DND-41 (cell line): ENCODE measurements at regions not wholly inside any gene's neighbourhood (a gene's known extent, or its start where the extent isn't known, plus 50 kb on each side); places are given as distances from the start of the nearest gene placed in this dataset.

ENCODE experiments used
- ATAC-seq: fragments of 200-7000 bp; cut with Tn5 transposase; 3 replicates; pipeline ENCODE4 v1.9.1; 2021; ENCODE audit warnings: low read depth; ENCODE audit not compliant: insufficient read depth
- DNase-seq: peaks from one replicate; pipeline ENCODE4 v3.0.0-alpha.2; 2020
- H2AFZ ChIP-seq: 2 replicates; pipeline ENCODE4 v1.6.0; 2012; ENCODE audit warnings: low read depth, low read length
- H3K27ac ChIP-seq: 2 replicates; pipeline ENCODE4 v1.5.1; 2012; ENCODE audit warnings: low read length, inconsistent platforms
- H3K27me3 ChIP-seq: fragments of 200-600 bp; sonication (generic); 2 replicates; pipeline ENCODE4 v1.6.0; 2012; ENCODE audit warnings: low read length, mild to moderate bottlenecking, inconsistent platforms; ENCODE audit not compliant: insufficient read depth, poor library complexity
- H3K36me3 ChIP-seq: 2 replicates; pipeline ENCODE4 v1.5.1; 2012; ENCODE audit warnings: low read length, inconsistent platforms; ENCODE audit not compliant: insufficient read depth
- H3K4me1 ChIP-seq: 2 replicates; pipeline ENCODE4 v1.5.1; 2012; ENCODE audit warnings: mild to moderate bottlenecking, low read length; ENCODE audit not compliant: insufficient read depth
- H3K4me2 ChIP-seq: 2 replicates; pipeline ENCODE4 v1.6.0; 2012; ENCODE audit warnings: mild to moderate bottlenecking, moderate library complexity, low read length, inconsistent platforms; ENCODE audit not compliant: insufficient read depth
- H3K4me3 ChIP-seq, 2 experiments: fragments of 200-600 bp in 1 of 2; shearing (Covaris generic) in 1 of 2; 2 replicates each; pipeline ENCODE4 v1.5.1; 2012 to 2016; ENCODE audit warnings: inconsistent platforms in 2 of 2, low read length in 2 of 2, mild to moderate bottlenecking in 2 of 2, low read depth in 1 of 2, moderate library complexity in 1 of 2
- H3K79me2 ChIP-seq: 2 replicates; pipeline ENCODE4 v1.6.0; 2012; ENCODE audit warnings: low read length, inconsistent platforms; ENCODE audit not compliant: insufficient read depth
- H3K9ac ChIP-seq: 2 replicates; pipeline ENCODE4 v1.6.0; 2012; ENCODE audit warnings: low read depth, mild to moderate bottlenecking, inconsistent platforms, low read length, moderate library complexity
- H3K9me3 ChIP-seq: 2 replicates; pipeline ENCODE4 v1.5.1; 2012; ENCODE audit warnings: low read length, moderate library complexity, mild to moderate bottlenecking, inconsistent platforms; ENCODE audit not compliant: insufficient read depth, severe bottlenecking
- H4K20me1 ChIP-seq: 2 replicates; pipeline ENCODE4 v1.6.0; 2012; ENCODE audit warnings: low read length; ENCODE audit not compliant: insufficient read depth
- EZH2 ChIP-seq: IDR thresholded peaks from 3 replicates; pipeline ENCODE4 v1.6.1; 2012; ENCODE audit warnings: borderline replicate concordance, low read depth, mild to moderate bottlenecking, moderate library complexity, low read length, inconsistent platforms; ENCODE audit not compliant: severe bottlenecking
- TF ChIP-seq, protein P1 (sequence below): IDR thresholded peaks from 2 replicates; pipeline ENCODE4 v1.5.1; 2012; ENCODE audit warnings: borderline replicate concordance, low read length, moderate library complexity, mild to moderate bottlenecking; ENCODE audit not compliant: poor library complexity, severe bottlenecking; ENCODE audit errors: extremely low read depth

DNA sequence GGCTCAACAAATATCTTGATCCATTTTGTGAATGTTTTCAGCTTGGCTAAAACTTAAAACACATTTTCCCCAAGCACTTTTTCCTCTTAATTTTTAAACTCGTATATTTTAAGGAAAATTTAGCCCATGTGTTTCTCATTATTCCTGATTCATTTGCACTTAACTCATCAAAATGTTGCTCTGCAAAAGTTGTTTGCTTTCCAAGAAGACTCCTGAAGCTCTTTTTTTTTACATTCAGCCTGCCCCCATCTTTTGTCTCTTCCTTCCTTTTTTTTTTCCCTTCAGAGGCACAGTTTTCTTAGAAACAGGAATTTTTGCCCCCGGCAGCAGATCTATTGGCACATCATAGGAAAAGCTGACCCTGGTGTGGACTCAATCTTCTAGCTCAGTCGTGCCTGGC lies 155.0 kb upstream of the SALL1 start:
- H3K4me1 ChIP-seq, result no peaks in the 10 kb centered on the region
- no peak for TF ChIP-seq EZH2
- TF ChIP-seq, protein P1, sequence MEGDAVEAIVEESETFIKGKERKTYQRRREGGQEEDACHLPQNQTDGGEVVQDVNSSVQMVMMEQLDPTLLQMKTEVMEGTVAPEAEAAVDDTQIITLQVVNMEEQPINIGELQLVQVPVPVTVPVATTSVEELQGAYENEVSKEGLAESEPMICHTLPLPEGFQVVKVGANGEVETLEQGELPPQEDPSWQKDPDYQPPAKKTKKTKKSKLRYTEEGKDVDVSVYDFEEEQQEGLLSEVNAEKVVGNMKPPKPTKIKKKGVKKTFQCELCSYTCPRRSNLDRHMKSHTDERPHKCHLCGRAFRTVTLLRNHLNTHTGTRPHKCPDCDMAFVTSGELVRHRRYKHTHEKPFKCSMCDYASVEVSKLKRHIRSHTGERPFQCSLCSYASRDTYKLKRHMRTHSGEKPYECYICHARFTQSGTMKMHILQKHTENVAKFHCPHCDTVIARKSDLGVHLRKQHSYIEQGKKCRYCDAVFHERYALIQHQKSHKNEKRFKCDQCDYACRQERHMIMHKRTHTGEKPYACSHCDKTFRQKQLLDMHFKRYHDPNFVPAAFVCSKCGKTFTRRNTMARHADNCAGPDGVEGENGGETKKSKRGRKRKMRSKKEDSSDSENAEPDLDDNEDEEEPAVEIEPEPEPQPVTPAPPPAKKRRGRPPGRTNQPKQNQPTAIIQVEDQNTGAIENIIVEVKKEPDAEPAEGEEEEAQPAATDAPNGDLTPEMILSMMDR, result no peak

GRCh38 chr16:51305337-51305736 lies 154.3 kb upstream of the SALL1 start:
- Histone ChIP-seq H3K9ac (no peak overlapping the region), H3K4me1 (no peaks in the 10 kb centered on the region), H3K4me2 (no peak overlapping the region), H2AFZ (no peak overlapping the region), H3K9me3 (no peaks in the 10 kb centered on the region), H3K27ac (no peak overlapping the region), H3K4me3 (no peak overlapping the region), H3K79me2 (no peaks in the 10 kb centered on the region), H3K36me3 (no peaks in the 10 kb centered on the region), H3K27me3 (no peaks in the 10 kb centered on the region), H4K20me1 (no peaks in the 10 kb centered on the region)
- TF ChIP-seq EZH2, result no peak
- TF ChIP-seq, protein P1, result no peak
- ATAC-seq (no peak), DNase-seq (no peak)

More for the DNA sequence above, 155.0 kb upstream of the SALL1 start:
- Histone ChIP-seq H3K27ac (no peak overlapping the region), H3K4me2 (no peak overlapping the region), H3K9ac (no peak overlapping the region), H3K79me2 (no peaks in the 10 kb centered on the region), H3K27me3 (no peaks in the 10 kb centered on the region), H2AFZ (no peak overlapping the region), H3K36me3 (no peaks in the 10 kb centered on the region), H3K4me3 (no peak overlapping the region), H4K20me1 (no peaks in the 10 kb centered on the region), H3K9me3 (no peaks in the 10 kb centered on the region)
- ATAC-seq, result no peak
- DNase-seq, result no peak

GRCh38 chr16:51302042-51302441 lies 151.0 kb upstream of the SALL1 start:
- no peaks in the 10 kb centered on the region for H3K79me2 ChIP-seq
- no peaks in the 10 kb centered on the region for H3K36me3 ChIP-seq
- no peak overlapping the region for H3K4me2 ChIP-seq
- DNase-seq (no peak), ATAC-seq (no peak)
- no peak overlapping the region for H3K9ac ChIP-seq
- H2AFZ ChIP-seq, result no peak overlapping the region
- no peaks in the 10 kb centered on the region for H3K27me3 ChIP-seq
- TF ChIP-seq EZH2, result no peak
- TF ChIP-seq, protein P1, result no peak
- H3K4me1 ChIP-seq, result no peaks in the 10 kb centered on the region
- no peaks in the 10 kb centered on the region for H4K20me1 ChIP-seq
- H3K9me3 ChIP-seq, result no peaks in the 10 kb centered on the region
- H3K4me3 ChIP-seq, result no peak overlapping the region
- no peak overlapping the region for H3K27ac ChIP-seq

GRCh38 chr16:51298800-51299199 lies 147.7 kb upstream of the SALL1 start:
- no peak for DNase-seq
- Histone ChIP-seq H3K79me2 (no peaks in the 10 kb centered on the region), H3K27me3 (no peaks in the 10 kb centered on the region), H2AFZ (no peak overlapping the region), H3K4me3 (no peak overlapping the region), H3K9me3 (no peaks in the 10 kb centered on the region), H3K4me2 (no peak overlapping the region), H3K4me1 (no peaks in the 10 kb centered on the region), H3K36me3 (no peaks in the 10 kb centered on the region), H4K20me1 (no peaks in the 10 kb centered on the region), H3K9ac (no peak overlapping the region), H3K27ac (no peak overlapping the region)
- no peak for ATAC-seq
- TF ChIP-seq EZH2, result no peak
- TF ChIP-seq, protein P1, result no peak
